Putamen (tissue), 1 donor: ENCODE measurements at regions not wholly inside any gene's neighbourhood (a gene's known extent, or its start where the extent isn't known, plus 50 kb on each side); places are given as distances from the start of the nearest gene placed in this dataset.
"Not testable (repeated sequence)": the region's sequence is repeated elsewhere in the genome, so short reads cannot be mapped to it uniquely, and the experiment has no call there.

Experiments
- DNase-seq: peaks from one replicate; pipeline ENCODE4 v3.0.0-alpha.2; 2016; ENCODE audit warnings: low spot score

GRCh38 chr15:37416103-37416502, 315.8 kb upstream of the MEIS2 start:
- DNase-seq = no peak

- DNase-seq = no peak
These were observed 325.2 kb upstream of the MEIS2 start for GRCh38 chr15:37425541-37425940.

- not testable (repeated sequence) for DNase-seq
These were observed 327.0 kb upstream of the MEIS2 start for GRCh38 chr15:37427393-37427792.

- no peak for DNase-seq
These were observed 346.6 kb upstream of the MEIS2 start for GRCh38 chr15:37446921-37447320.

- no peak for DNase-seq
These were observed 352.1 kb upstream of the MEIS2 start for GRCh38 chr15:37452498-37452897.

GRCh38 chr15:37480482-37480881, 380.1 kb upstream of the MEIS2 start:
- DNase-seq = no peak

GRCh38 chr15:37481126-37481525, 380.8 kb upstream of the MEIS2 start:
- DNase-seq = no peak

- DNase-seq = no peak
These were observed 383.4 kb upstream of the MEIS2 start for GRCh38 chr15:37483779-37484178.

GRCh38 chr15:37485056-37485455, 384.7 kb upstream of the MEIS2 start:
- DNase-seq = peak; percentile 12

GRCh38 chr15:37490707-37491106, 390.4 kb upstream of the MEIS2 start:
- DNase-seq = no peak

- no peak for DNase-seq
These were observed 416.3 kb upstream of the MEIS2 start for GRCh38 chr15:37516621-37517020.

- no peak for DNase-seq
These were observed 417.0 kb upstream of the MEIS2 start for GRCh38 chr15:37517191-37517895.

- DNase-seq = no peak
These were observed 416.0 kb upstream of the TMCO5A start for GRCh38 chr15:37518436-37518835.

- no peak for DNase-seq
These were observed 414.4 kb upstream of the TMCO5A start for GRCh38 chr15:37520026-37520425.

GRCh38 chr15:37520882-37521281, 413.6 kb upstream of the TMCO5A start:
- DNase-seq = no peak

GRCh38 chr15:37524601-37525000, 409.8 kb upstream of the TMCO5A start:
- DNase-seq = no peak

GRCh38 chr15:37528432-37528831, 406.0 kb upstream of the TMCO5A start:
- no peak for DNase-seq

- no peak for DNase-seq
These were observed 397.4 kb upstream of the TMCO5A start for GRCh38 chr15:37536967-37537605.

- no peak for DNase-seq
These were observed 396.6 kb upstream of the TMCO5A start for GRCh38 chr15:37537802-37538201.

- no peak for DNase-seq
These were observed 386.3 kb upstream of the TMCO5A start for GRCh38 chr15:37548116-37548515.

- DNase-seq = no peak
These were observed 383.9 kb upstream of the TMCO5A start for GRCh38 chr15:37550360-37551024.

GRCh38 chr15:37572401-37572800, 362.0 kb upstream of the TMCO5A start:
- no peak for DNase-seq

- no peak for DNase-seq
These were observed 359.5 kb upstream of the TMCO5A start for GRCh38 chr15:37574985-37575384.
